Endothelial cell (in vitro differentiated cells): ENCODE measurements at regions not wholly inside any gene's neighbourhood (a gene's known extent, or its start where the extent isn't known, plus 50 kb on each side); places are given as distances from the start of the nearest gene placed in this dataset.
"Not testable (repeated sequence)": the region's sequence is repeated elsewhere in the genome, so short reads cannot be mapped to it uniquely, and the experiment has no call there.

Source experiments
- DNase-seq: peaks from one replicate; pipeline ENCODE4 v3.0.0; 2021; ENCODE audit warnings: low spot score
- H3K27ac Mint-ChIP-seq: one replicate; pipeline ENCODE4 v1.8.0; 2021; ENCODE audit warnings: mixed read lengths, inconsistent platforms; ENCODE audit not compliant: unreplicated experiment
- H3K27me3 Mint-ChIP-seq: one replicate; pipeline ENCODE4 v1.8.0; 2021; ENCODE audit warnings: mild to moderate bottlenecking, moderate library complexity, mixed read lengths, inconsistent platforms; ENCODE audit not compliant: unreplicated experiment
- H3K36me3 Mint-ChIP-seq: one replicate; pipeline ENCODE4 v1.8.0; 2021; ENCODE audit warnings: mild to moderate bottlenecking, low read depth, mixed read lengths, inconsistent platforms; ENCODE audit not compliant: unreplicated experiment
- H3K4me1 Mint-ChIP-seq: one replicate; pipeline ENCODE4 v1.8.0; 2021; ENCODE audit warnings: mild to moderate bottlenecking, mixed read lengths, inconsistent platforms; ENCODE audit not compliant: unreplicated experiment
- H3K4me3 Mint-ChIP-seq: one replicate; pipeline ENCODE4 v1.8.0; 2021; ENCODE audit warnings: mild to moderate bottlenecking, mixed read lengths, inconsistent platforms; ENCODE audit not compliant: unreplicated experiment
- H3K9me3 Mint-ChIP-seq: one replicate; pipeline ENCODE4 v1.8.0; 2021; ENCODE audit warnings: mixed read lengths, inconsistent platforms; ENCODE audit not compliant: unreplicated experiment
- CTCF ChIP-seq: fragments of 200-600 bp; sonication (generic); IDR thresholded peaks from one replicate; pipeline ENCODE4 v1.5.0; 2021; ENCODE audit warnings: antibody characterized with exemption; ENCODE audit not compliant: unreplicated experiment

DNA sequence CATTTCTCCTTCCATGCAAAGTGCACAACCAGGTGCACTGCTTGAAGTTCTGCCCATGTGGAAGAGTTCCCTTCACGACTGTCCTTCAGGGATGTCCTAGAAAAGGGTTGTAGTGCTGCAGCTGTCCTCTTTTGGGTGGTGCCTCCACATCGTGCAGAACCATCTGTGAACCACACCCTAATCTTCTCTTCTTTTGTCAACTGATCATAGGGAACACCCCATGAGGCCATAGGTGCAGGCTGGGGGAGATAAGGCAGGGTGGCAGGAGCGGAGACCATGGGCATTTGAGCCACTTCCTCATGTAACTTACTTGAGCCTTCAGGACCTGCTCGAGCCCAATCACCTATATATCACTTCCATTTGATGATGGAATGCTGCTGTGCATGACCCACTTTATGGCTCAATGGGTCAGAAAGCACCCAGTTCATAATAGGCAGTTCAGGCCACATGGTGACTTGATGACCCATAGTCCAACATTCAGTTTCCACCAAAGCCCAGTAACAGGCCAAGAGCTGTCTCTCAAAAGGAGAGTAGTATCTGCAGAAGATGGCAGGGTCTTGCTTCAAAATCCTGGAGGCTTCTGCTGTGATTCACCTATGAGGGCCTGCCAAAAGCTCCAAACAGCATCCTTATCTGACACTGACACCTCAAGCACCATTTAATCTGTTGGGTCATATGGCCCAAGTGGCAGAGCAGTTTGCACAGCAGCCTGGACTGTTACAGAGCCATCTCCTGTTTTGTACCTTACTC, 84.7 kb upstream of the CYRIA start:
- peaks cover 12% of the 10 kb centered on the region for H3K4me1 Mint-ChIP-seq
- DNase-seq: no peak
- no peaks in the 10 kb centered on the region for H3K9me3 Mint-ChIP-seq
- TF ChIP-seq CTCF: no peak
- peaks cover 4% of the 10 kb centered on the region for H3K27me3 Mint-ChIP-seq
- H3K36me3 Mint-ChIP-seq: no peaks in the 10 kb centered on the region
- no peak overlapping the region for H3K4me3 Mint-ChIP-seq
- H3K27ac Mint-ChIP-seq: no peak overlapping the region

DNA sequence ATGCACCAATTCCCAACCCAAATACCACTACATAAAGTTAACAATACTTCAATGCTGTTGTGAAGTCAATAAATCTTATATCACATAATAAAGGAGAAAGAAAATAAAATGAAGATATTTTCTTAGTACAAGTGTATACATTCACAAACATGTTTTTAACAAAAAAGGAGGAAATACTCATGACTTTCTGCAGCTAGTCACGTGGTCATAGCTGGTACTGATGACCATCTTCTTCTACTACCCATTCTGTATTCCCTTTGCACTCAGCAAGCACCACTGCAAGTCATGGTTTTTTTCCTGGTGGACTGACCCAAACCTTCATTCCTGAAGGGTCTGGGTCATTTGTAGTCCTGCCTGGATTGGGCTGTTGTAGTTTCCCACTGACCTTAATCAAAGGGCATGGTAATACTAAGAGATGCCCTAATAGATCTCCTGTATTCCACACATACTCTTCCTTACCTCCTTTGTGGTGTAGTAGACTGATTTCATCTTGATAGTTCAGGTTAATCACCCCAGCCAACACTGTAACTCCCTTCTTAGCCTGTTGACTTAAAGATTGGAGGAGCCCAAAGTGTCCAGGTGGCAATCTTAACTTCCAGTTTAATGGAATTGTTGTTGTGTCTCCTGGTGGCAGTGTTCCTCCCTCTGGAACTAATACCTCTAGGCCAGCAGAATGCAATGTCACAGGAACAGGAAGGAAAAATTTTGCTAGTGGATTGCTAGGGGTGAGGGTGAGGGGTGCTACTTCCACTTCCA, 83.1 kb upstream of the CYRIA start:
- DNase-seq, H3K9me3 Mint-ChIP-seq, H3K36me3 Mint-ChIP-seq, H3K27ac Mint-ChIP-seq, H3K27me3 Mint-ChIP-seq, H3K4me3 Mint-ChIP-seq: not testable (repeated sequence)
- peaks cover 12% of the 10 kb centered on the region for H3K4me1 Mint-ChIP-seq

GRCh38 chr2:16747689-16748088, 82.1 kb upstream of the CYRIA start:
- Mint-ChIP-seq H3K27me3 (peaks cover 2% of the 10 kb centered on the region), H3K27ac (no peak overlapping the region), H3K9me3 (no peaks in the 10 kb centered on the region), H3K4me3 (no peak overlapping the region), H3K4me1 (peaks cover 12% of the 10 kb centered on the region), H3K36me3 (no peaks in the 10 kb centered on the region)
- no peak for DNase-seq
- TF ChIP-seq CTCF: no peak

DNA sequence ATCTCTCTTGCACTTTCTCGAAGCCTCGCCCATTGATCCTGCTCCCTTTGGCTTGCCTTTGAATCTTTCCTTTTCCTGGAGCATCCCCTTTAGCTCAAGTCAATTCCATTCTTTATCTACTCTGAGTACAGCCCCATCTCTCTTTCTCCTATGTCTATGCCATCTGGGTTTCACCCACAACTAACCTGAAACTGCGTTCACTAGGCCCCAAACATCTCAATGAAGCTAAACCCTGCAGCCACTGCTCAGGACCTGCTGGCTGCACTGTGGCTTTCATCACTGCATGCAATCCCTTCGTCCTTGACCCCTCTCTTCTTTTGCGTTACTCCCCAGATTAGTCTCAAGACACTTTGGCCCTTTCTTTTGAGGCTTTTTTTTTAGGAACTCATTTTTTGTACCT, 81.6 kb upstream of the CYRIA start:
- no peak for DNase-seq
- H3K9me3 Mint-ChIP-seq: no peaks in the 10 kb centered on the region
- no peak for TF ChIP-seq CTCF
- H3K27me3 Mint-ChIP-seq: peaks cover 2% of the 10 kb centered on the region
- H3K4me1 Mint-ChIP-seq: peaks cover 12% of the 10 kb centered on the region
- peak overlapping the region; percentile 0 for H3K27ac Mint-ChIP-seq
- H3K4me3 Mint-ChIP-seq: no peak overlapping the region
- H3K36me3 Mint-ChIP-seq: no peaks in the 10 kb centered on the region

GRCh38 chr2:16746833-16747232, 81.2 kb upstream of the CYRIA start:
- TF ChIP-seq CTCF: no peak
- no peaks in the 10 kb centered on the region for H3K36me3 Mint-ChIP-seq
- peaks cover 12% of the 10 kb centered on the region for H3K4me1 Mint-ChIP-seq
- no peak for DNase-seq
- H3K4me3 Mint-ChIP-seq: no peak overlapping the region
- peak overlapping the region; percentile 0 for H3K27ac Mint-ChIP-seq
- H3K9me3 Mint-ChIP-seq: no peaks in the 10 kb centered on the region
- H3K27me3 Mint-ChIP-seq: peaks cover 2% of the 10 kb centered on the region
